Heart left ventricle (tissue), 13 donors: ENCODE measurements at regions not wholly inside any gene's neighbourhood (a gene's known extent, or its start where the extent isn't known, plus 50 kb on each side); places are given as distances from the start of the nearest gene placed in this dataset.

Experiments used
- POLR2A ChIP-seq, 2 donors: fragments of 450-650 bp; IDR thresholded peaks; one replicate each; pipeline ENCODE4 v1.6.1; 2017; ENCODE audit warnings: antibody characterized with exemption in 2 of 2, mild to moderate bottlenecking in 2 of 2, moderate library complexity in 2 of 2
- TF ChIP-seq, protein P1 (sequence below), 12 donors: fragments of 200-600 bp; sonication (generic) in 4 of 12; IDR thresholded peaks; one replicate each; pipeline versions ENCODE4 v1.5.0 to v1.8.0; 2018 to 2022; ENCODE audit warnings: antibody characterized with exemption in 12 of 12, mild to moderate bottlenecking in 5 of 12
- donor health status: ischemic (EF 13 %, LVEDD 7.1; RV severe dilation, severe dysfunction).
- donor health status: DM: no; HTN: yes; CAD: no.
- donor health status: DM: no; HTN: no; CAD: no.
- donor health status: ischemic (EF 25% LVEDD 6.9; RV normal size, moderate dysfunction).
- donor health status: ischemic (EF 25% LVEDD 5.7; RV mildly dilated, moderate dysfunction).
- donor health status: ischemic (EF 35%, LVEDD 5.7; RV mildly dilated, moderate dysfunction).
- donor health status: nonischemic (EF 11% LVEDD 7.7; RV severe dilation, severe dysfunction).
- donor health status: DM: yes; HTN: yes; CAD: no.
- donor health status: PGD.
- donor health status: ischemic (EF 29% LVEDD 5.4; RV normal size, mild dysfunction).
- donor health status: nonischemic (EF 23%, LVEDD 6.1; RV moderate dilation, normal function).

DNA sequence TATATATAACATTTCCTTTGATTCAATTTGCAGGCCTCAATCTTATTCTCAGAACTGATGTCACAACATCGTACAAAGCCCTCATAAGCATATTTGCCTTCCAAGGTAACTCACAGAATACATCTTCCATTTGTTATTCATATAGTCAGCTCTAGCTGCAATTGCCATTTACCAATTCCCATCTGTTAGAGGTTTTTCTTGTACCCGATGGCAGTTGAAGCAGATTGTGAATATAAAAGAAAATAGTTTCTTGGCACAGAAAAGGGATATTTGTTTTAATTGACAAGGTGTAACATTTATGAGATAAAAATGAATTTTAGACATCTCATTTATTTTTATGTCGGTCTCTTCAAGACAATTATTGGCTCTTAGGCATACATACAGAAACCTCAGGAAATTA, 311.3 kb downstream of the TRIML1 start:
- TF ChIP-seq, protein P1, sequence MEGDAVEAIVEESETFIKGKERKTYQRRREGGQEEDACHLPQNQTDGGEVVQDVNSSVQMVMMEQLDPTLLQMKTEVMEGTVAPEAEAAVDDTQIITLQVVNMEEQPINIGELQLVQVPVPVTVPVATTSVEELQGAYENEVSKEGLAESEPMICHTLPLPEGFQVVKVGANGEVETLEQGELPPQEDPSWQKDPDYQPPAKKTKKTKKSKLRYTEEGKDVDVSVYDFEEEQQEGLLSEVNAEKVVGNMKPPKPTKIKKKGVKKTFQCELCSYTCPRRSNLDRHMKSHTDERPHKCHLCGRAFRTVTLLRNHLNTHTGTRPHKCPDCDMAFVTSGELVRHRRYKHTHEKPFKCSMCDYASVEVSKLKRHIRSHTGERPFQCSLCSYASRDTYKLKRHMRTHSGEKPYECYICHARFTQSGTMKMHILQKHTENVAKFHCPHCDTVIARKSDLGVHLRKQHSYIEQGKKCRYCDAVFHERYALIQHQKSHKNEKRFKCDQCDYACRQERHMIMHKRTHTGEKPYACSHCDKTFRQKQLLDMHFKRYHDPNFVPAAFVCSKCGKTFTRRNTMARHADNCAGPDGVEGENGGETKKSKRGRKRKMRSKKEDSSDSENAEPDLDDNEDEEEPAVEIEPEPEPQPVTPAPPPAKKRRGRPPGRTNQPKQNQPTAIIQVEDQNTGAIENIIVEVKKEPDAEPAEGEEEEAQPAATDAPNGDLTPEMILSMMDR (IDR thresholded peaks at IDR 0.05): no peak
- TF ChIP-seq POLR2A (IDR thresholded peaks at IDR 0.05): no peak
